Fibroblast of the aortic adventitia (primary cell): ENCODE measurements at regions not wholly inside any gene's neighbourhood (a gene's known extent, or its start where the extent isn't known, plus 50 kb on each side); places are given as distances from the start of the nearest gene placed in this dataset.

ENCODE experiments used
- DNase-seq: peaks from one replicate; pipeline ENCODE4 v3.0.0-alpha.2; 2010; ENCODE audit warnings: low read depth
- H3K4me3 ChIP-seq: 2 replicates; pipeline ENCODE4 v1.5.1; 2011; ENCODE audit warnings: low read depth, mild to moderate bottlenecking, control low read depth, low read length, moderate library complexity
- CTCF ChIP-seq: IDR thresholded peaks from 2 replicates; pipeline ENCODE4 v1.5.1; 2011; ENCODE audit warnings: mild to moderate bottlenecking, low read length, control low read depth, inconsistent platforms; ENCODE audit not compliant: insufficient read depth

GRCh38 chr14:34173916-34174315, 223.0 kb upstream of the EGLN3 start:
- no peak for TF ChIP-seq CTCF

DNA sequence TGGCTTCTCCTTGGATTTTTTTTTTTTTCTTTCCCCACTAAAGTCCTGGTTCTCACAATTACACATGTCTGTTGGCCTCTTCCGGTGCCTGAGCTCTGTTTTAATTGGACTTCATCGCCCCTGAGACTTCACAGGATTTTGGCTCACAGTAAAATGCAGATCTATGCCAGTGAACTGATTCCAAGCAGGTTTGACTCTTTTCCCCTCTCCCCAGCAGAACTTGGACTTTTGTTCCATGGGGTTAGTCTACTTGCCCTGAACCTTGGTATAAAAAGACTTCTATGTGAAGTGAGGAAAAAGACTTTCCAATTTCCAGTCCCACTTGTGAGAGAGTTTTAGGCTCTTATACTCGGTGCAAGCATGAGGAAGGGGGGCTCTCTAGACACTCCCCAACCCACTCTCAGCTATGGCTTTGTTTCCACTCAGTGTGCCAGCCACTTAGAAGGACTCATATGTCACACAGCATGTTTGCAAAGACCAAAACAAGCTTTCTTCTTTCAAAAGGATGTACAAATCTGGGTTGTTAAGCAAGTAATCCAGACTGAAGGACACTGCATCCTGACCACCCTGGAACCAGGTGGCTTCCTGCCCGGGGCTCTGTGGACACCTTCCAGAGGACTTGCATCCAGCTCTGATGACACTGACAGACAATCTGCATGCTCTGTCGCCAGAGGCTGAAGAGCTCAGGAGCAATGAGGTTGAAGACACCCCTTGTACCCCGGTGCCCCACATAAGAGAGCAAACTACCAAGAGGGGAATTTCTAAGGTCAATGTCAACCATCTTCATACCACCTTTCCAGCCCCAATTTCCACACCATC, 221.9 kb upstream of the EGLN3 start:
- H3K4me3 ChIP-seq = no peak overlapping the region
- no peak for DNase-seq
- TF ChIP-seq CTCF = no peak

More at GRCh38 chr14:34173916-34174315, 223.0 kb upstream of the EGLN3 start:
- no peak for DNase-seq
- H3K4me3 ChIP-seq = no peak overlapping the region

GRCh38 chr14:34172173-34172451, 221.2 kb upstream of the EGLN3 start:
- no peak for DNase-seq
- no peak overlapping the region for H3K4me3 ChIP-seq
- no peak for TF ChIP-seq CTCF

- no peak for DNase-seq
- no peak overlapping the region for H3K4me3 ChIP-seq
- no peak for TF ChIP-seq CTCF
Observed at GRCh38 chr14:34171431-34172172, 220.7 kb upstream of the EGLN3 start.

GRCh38 chr14:34170882-34171281, 220.0 kb upstream of the EGLN3 start:
- no peak for DNase-seq
- no peak overlapping the region for H3K4me3 ChIP-seq
- TF ChIP-seq CTCF = no peak

DNA sequence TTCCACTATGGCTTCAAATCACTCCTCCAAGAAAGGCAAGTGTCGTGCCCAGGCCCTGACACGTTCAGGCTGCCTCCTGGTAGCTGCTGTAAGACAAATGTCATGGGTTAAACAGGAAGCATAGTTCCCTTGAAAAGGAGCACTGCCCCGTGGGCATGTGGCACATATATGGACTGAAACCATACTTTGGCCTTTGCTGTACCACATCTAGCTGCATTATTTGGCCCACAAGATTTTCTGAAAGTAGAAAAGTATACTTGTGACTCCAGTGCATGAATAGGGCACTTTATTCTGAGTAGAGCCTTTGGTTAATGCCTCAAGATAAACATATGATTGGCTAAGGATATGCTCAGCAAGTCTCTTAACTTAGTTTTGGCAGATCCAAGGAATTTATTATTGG, 218.7 kb upstream of the EGLN3 start:
- H3K4me3 ChIP-seq = no peak overlapping the region
- TF ChIP-seq CTCF = no peak
- DNase-seq = no peak

GRCh38 chr14:34168656-34169055, 217.8 kb upstream of the EGLN3 start:
- no peak overlapping the region for H3K4me3 ChIP-seq
- no peak for TF ChIP-seq CTCF
- no peak for DNase-seq
